ENCODE measurements at regions not wholly inside any gene's neighbourhood (a gene's known extent, or its start where the extent isn't known, plus 50 kb on each side); places are given as distances from the start of the nearest gene placed in this dataset.

DNA sequence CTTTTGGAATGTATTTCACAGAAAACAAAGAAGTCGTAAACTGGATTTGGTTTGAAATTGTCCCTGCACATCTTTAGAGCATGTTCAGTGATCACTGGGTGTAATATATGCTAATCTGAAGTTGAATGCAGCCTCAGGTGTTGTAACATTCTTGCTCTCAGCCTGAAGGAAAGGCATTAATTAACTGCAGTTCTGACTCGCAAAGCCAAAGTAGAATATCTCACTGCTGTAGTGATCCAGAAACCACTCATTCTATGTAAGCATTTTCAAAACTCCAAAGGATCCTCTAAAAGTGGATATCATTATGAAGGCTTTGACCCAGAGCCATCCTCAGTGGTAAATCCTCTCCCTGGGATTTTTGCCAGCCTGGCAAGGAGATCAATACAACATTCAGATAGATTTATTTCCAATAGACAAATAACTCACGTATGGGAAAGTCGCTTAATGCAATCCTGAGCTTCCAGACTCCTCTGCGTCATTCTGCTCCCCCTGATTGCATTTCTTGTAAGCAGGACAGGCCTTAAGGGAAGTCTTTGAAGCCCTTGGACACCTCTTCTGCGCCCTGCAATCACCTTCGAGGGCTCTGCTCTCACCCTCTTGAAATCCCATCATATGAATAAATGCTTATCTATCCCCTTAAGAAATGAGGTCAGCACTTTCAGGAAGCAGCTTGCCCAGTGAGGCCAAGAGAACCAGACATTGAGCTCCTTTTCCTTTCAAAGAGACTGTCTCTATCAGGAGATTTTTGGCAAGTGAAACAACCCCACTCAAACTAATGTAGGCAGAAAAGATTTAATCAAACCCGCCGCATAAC is 301.7 kb upstream of the NBEA start:
- no peak for ATAC-seq

DNA sequence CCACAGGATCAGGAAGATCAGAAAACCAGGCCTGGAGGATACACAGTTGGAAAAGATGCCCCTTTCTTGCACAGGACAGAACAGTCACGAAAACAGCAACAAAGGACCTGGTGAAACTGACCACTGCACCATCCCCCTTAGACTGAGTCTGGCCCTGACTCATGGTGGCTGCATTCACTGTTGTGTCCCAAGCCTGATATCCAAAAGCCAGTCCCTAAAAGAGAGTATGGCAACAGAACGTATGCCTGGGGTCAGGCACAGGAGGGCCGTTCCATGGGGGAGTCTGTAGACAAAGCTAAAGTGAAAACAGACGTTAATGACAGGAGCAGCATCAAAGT is 301.1 kb upstream of the NBEA start:
- no peak for ATAC-seq

DNA sequence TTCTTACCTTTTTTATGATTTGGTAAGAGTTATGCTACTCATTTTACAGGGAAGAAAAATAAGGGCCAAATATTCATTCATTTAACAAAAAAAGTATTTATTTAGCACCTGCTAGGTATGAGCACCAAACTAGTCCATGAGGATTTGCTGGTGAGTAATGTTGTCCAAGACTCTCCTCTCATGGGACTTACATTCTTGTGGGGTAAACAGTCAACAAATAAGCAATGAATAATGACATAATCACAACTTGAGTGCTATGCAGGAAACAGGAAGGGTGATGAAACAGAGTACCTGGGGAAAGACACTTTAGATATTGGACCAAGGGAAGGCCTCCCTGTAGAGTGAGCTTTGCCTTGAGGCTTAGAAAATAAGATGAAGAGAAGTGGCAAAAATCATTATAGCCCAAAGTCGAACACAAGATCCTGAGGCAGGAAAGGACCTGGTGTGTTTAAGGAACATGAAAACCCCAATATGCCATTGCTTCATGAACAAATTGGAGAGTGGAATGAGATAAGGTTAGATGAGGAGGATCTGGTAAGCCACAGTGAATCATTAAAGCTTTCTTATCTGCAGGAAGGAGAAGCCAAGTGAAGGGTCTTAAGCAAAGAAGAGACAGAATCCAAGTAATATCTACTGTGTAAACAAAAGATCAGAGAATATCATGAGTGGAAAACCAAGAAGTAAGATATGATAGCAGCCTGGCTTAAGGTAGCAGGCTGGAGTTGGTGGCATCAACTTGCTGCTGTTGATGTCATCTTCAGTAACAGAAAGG is 294.5 kb upstream of the NBEA start:
- no peak for ATAC-seq

DNA sequence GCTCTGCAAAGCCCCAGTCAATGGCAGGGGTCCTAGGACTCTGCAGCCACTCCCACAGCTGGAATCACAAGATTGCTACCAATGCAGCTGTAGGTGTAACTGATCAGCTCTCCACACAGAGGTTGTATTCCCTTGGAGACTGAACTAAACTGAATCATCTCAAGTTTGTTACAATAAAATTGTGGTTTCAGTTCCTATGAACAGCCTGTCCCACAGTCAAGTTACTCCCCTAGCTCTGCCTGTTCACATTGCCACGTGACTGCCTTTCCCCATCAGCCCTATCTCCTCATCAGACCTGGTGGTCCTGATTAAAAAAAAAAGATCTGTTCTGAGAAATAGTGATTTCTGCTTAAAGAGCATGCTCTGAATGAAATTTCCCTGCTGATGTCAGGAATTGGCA is 287.9 kb upstream of the NBEA start:
- ATAC-seq: no peak

DNA sequence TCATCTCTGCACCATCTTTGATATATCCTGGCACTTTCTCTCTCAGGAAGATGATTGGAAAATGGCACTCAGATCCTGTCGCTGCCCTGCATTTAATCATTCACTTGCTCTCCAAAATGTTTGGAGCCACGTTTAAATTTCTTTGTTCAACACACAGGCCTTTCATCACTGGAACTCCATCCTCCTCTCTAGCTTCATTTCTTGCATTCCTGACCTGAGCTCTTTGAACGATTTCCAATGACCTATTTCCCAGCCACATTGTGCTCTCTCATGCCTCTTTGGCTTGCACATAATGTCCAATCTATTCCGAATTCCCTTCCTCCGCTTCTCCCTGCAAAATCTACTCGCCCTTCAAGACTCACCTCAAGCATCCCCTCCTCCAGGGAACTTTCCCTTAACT is 287.4 kb upstream of the NBEA start:
- no peak for ATAC-seq

DNA sequence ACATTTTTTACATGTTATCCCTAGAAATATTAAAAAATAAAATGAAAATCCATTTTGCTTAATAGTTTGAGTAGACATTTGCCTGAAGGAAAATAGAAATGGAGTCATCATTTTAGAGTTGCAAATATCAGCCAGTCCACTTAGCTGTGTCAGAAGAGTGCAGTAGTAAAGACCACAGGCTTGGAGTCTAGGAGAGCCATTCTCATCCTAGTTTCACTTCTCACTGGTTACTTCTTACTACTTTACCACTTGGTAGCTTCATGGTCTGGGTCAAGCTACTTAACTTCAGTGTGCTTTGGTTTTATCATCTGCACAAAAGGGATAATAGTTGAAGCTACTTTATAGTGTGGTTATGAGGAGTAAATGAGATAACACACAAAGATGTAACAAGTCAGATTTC is 286.5 kb upstream of the NBEA start:
- ATAC-seq: no peak

DNA sequence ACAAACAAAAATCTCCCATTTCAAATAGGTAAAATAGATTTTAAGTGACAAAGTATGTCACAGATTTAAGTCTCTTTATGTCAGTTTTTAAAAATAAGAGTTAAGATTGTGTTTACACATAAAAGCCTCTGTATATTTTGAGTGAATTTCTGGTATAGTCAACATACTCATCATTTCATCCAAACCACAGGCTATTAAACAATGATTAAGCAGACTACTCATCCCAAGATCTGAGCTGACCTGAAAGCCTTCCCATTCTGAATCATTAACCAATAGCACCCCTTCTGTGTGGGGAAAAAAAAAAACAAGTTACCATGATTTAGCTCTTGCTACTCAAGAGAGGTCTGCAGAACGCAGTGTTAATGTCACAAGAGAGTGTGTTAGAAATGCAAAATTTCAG is 284.4 kb upstream of the NBEA start:
- no peak for ATAC-seq

DNA sequence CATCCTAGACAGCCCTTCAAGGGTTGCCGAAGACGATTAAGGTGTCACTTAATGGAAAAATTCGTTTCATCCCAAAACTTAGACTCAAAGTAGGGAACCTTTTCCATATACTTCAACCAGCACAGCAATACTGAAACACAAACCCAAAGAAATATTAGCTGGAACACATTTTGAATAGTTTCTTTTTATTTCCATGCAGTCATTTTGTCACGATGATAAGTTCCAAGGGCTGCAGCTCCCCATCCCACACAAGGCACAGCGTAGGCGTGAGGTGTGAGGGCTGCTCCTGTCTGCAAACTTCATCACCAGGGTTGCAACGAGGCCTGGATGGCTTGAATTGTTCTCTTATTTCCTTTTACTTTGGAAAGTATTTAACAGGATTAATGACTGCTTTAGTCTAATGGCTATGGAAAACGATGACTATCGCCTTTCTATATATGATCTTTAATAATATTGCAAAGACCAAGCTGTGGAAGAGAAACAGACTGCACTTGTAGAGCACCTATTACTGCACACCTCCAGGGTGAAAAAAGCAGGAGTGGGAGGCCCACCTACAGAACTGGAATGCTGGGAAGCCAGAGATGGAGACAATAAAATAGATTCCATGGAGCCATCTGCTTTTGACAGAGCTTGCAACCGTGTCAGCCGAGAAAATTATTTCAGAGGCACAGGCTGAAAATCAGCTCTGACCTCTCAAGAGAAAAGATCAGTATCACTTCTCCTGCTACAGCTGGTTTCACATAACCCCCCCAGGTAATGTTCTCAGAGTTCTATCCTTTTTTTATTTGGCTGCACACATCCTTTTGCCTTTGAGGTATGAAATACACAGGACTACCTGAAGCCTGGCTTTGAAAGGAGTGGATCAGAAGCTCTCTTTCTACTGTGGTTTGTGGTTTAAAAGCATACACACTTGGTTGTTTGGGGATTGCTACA is 274.5 kb upstream of the NBEA start:
- ATAC-seq: no peak

DNA sequence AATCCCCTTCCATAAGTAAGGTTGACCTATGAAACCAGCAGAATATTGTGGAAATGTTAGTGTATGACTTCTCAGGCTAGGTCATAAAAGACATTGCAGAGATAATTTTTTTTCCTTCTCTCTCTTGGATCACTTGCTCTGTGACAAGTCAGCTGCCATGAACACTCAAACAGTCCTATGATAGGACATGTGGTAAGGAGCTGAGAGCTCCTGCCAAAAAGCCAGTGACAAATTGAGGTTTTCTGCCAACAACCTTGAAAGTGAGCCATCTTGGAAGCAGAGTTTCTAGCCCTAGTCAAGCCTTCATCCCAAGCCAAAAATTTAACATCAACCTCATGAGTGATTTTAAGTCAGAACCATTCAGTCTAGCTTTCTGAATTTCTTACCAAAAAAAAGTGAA is 270.9 kb upstream of the NBEA start:
- ATAC-seq: no peak

DNA sequence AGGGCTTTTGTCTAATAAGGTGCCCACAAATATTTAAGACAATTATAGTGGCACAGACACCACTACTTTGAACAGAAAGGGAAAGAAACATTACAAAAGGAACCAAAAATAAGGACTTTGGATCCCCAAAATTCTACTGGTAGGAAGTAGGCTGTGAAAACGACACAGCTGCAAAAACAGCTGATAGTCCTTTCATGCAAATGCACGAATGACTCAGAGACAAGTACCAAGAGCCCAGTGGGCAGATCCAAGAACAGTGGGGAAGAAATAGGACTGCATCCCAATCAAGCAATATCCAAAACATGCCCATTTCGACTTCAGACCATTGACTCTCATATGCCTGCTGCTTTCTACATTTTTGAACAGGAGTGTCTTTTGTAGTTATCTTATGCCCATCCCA is 269.4 kb upstream of the NBEA start:
- ATAC-seq: no peak

DNA sequence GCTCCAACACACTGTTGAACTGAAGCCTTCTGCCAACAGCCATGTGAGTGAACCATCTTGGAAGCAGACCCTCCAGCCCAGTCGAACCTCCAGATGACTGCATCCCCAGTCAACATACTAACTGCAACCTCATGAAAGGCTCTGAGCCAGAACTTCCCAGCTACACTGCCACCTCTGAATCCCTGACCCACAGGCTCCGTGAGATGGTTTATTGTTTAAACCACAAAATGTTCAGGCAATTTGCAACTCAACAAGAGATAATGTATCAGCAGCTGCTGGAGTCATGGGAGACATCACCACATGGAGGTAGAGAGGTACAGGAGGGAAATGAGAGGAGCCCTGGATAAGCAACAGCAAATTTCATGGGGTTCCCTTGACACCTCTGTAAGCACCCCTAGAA is 266.4 kb upstream of the NBEA start:
- ATAC-seq: no peak

DNA sequence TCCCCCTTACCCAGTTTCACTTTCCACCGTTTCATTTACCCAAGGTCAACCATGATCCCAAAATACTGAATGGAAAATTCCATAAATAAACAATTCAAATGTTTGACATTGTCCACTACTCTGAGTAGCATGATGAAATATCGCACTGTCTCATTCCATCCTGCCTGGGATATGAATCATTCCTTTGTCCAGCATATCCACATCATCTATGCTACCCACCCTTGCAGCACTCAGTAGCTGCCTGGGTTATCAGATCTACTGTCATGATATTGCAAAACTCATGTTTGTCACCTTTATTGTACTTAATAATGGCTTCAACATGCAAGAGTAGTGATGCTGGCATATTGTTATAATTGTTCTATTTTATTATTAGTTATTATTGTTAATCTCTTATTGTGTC is 263.9 kb upstream of the NBEA start:
- no peak for ATAC-seq

DNA sequence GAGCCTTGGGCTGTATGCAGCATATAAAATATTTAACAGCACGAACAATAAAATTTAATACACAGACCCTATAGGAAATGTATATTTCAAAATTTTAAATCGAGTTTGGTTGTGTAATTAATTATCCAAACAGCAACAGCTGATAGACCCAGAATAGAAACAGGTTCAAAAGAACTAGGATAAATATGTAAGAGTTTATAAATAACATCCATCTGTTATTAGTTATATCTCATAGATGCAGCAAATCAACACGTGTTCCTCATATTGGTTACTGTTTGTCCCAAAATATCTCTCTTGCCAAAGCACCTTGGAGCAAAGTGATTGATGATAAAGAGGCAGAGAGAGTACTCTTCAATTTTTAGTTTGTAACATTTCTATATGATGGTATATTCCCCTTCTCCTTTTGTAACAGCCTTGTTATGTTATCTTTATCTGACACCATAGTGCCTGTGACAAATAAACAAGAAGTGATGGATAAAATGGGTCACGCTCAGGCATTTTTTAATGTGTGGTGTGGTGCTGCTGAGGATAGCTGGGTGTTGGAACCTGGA is 260.6 kb upstream of the NBEA start:
- ATAC-seq: no peak

DNA sequence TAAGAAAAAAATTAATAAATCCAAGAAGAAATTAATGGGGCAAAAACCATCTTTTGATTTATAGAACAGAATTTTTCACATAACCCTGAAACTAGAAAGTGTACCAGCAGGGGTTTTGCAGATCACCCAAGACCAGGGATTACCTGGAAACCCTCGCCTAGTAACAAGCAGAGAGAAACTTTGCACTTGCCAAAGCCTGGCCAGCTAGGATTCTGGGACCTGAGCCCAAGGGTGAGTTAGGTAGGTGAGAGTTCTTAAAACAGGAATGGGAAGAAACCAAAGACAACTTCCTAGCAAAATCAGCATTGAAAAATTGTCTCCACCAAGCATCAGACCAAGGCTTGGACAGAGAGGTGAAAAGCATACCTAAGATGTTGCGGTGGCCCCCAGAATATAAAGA is 247.0 kb upstream of the NBEA start:
- no peak for ATAC-seq

DNA sequence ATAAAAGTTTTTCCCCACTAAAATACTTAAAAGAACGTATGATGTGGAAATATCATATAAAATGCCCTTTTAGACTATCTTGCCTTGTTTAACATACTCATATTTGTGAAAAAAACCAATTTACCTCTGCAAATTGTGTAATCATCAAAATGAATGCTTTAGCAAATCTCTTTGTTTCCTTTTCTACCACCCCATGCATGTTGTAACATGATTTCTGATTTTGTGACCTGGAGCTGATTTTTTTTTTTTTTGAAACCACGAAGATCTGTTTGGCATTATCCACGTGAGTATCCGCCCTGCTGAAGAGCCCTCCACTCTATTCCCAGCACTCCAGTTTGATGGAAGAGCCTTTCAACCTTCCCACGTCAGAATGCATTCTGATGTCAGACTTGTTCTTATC is 245.8 kb upstream of the NBEA start:
- ATAC-seq: no peak

DNA sequence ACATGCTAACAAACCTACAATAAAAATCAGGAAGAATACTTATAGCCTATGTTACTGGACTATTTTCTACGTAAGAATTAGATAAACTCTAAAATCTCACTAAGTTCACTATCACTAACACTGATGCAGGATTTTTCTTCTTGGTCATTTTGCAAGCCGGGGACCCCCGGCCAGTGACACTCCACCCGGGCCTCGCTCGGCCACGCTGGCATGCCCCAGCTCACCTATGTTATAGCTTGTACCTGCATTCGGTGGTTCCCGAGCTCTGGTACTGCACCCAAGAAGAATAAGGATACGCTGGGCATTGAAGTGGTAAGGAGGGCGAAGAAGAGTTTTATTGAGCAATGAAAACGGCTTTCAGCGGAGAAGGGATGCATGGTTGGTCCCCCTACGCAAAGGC is 245.3 kb upstream of the NBEA start:
- ATAC-seq: no peak

DNA sequence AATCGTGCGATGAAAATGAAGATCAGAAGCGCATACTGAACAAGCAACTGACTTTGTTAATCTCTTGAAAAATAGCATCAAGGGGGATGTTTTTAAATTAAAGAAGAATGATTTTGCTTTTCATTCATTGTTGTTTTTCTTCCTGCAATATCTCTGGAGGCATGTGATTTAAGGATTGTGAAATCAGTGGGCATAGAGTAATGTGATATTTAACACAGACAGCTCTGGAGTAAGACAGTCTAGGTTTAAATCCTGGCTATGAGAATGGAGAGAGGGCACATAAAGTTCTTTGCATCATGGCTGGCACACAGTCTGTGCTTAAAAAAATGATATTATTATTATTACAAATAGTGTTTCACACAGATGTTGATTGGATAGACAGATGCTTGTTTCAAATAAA is 243.1 kb upstream of the NBEA start:
- ATAC-seq: no peak

DNA sequence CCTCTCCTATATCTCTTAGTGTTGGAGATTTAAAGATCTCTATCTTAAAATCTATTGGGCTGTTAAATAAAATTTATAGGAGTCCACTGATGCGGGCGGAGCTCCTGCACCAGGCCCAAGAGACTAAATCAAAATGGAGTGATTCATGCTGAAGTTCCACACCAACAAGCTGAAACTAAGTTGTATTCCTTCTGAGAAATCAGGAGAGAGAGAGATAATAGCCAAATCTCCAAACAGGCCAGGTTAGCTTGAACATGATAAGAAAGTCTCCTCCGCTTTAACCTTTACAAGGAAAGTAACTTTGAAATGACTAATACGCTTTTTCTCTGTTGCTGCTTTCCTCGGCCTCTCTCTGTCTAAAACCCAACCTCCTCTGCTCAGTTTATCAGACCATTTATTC is 241.9 kb upstream of the NBEA start:
- no peak for ATAC-seq

DNA sequence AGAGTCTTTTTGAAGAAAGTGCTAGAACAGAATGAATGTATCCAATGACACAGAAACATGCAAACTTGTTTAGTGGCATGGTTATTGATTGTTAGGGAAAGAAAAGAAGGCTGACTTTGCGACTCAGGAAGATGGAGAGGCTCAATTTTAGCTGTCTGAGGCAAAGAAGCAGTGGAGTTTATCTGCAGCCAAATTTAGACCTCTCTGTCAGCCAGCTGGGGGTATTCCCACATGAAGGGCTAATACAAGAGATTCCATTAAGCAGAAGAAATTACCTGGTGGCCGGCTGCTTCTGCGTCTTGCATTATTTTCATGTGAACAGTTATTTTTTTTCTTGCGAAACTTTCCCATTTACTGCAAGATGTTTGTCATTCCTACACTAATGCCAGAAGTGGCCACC is 240.2 kb upstream of the NBEA start:
- no peak for ATAC-seq

DNA sequence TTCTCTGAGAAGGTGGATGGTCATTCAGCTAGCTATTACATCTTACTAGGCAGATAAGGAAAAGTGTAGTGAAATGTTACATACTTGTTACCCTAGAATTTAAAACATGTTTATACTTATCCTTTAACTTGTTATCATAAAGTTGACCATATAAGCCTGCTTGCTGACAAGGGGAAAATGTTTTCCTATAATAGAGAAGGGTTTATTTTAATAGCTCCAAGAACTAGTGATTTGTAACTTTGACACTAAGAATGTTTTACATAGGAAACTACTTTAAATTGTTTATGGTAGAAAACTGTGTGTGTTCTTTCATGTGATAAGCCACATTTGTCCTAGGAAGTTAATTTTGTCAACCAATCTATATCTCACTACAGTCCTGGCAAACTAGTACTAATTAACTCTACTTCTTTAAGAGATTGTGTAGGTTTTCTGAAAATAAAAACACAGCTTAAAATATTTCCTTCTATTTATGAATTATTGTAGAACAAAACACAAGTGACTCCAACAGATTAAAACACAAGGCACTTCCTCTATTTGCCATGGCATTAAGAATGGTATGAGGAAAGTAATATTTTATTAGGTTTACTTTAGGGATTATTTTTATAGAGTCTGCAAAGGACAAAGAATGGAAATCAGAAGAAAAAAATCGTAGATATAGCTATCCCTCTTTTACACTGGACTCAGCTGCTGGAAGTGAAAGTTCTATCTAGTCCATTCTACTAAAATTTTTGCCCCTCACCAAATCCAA is 233.3 kb upstream of the NBEA start:
- no peak for ATAC-seq

DNA sequence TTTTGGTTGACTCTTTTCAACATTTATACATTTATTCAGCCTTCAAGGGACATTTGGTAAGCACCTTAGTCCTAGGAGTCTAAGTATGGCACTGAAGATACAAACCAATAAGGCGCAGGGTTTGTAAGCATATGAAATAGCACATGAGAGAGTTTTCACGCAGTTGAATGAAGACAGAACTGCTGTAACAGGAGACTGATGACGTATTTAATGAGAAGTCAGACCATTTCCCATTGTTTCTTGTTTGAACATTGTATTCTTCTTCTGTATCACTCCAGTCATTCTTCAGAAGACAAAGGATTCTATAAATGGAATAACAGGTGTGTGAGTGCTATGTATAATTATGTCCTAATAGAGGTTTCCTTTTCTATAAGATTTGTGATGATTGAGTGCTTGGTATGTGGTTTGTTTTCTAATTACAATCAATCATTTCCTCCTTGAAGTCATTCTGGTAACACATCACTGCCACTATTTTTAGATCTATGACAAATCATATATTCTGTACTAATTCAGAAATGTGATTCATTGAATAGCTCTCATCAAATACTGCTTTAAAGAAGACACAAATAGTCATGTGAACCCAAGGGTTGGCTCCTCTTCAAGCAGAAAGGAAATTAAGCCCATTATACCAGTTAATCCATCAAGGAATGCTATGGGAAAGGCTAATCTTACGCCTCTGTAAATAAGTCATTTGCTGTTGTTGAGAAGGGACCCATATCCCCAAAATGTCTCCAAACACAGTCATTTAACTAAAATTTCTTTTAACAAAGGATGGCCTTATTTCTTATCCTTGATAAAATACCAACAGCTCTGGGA is 222.8 kb upstream of the NBEA start:
- ATAC-seq: peak; percentile 18
